SKM-1 (cell line): ENCODE measurements at regions not wholly inside any gene's neighbourhood (a gene's known extent, or its start where the extent isn't known, plus 50 kb on each side); places are given as distances from the start of the nearest gene placed in this dataset.

Experiments used
- DNase-seq: peaks from one replicate; lab custom pipeline; 2025; ENCODE audit not compliant: unreplicated experiment; lab: John Stamatoyannopoulos, UW

DNA sequence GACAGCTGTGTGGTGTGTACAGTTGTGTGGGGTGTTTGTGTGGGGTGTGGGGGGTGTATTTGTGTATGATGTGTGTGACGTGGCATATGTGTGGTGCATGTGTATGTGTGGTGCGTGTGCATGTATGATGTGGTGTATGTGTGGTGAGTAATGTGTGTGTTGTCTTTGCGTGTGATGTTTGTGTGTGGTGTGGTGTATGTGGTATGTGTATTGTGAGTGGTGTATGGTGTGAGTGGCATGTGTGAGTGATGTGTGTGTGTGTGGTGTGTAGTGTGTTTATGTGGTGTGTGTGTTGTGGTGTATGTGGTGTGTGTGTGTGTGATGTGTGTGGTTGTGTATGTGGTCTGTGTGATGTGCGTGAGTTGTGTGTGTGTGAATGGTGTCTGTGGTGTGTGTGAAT, 191.1 kb downstream of the MELK start:
- DNase-seq: no peak

DNA sequence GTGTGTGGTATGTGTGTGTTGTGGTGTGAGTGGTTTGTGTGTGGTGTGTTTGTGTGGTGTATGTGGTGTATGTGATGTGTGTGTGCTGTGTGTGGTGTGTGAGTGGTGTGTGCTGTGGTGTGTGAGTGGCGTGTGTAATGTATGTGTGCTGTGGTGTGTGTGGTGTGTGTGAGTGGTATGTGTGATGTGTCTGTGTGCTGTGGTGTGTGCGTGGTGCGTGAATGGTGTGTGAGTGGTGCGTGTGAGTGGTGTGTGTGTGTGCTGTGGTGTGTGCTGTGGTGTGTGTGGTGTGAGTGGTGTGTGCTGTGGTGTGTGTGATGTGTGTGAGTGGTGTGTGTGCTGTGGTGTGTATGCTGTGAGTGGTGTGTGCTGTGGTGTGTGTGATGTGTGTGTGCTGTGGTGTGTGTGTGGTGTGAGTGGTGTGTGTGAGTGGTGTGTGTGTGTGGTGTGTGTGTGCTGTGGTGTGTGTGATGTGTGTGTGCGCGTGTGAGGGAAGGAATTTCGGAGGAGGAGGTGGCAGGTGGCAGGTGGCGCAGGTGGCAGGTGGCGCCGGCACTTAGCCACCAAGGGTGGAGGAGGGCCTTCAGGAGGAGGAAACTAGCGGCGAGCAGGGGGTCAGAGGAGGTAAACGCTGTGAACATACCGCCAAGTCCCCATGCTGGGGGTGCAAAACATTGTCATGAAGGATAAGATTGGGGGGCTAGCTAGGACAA, 191.8 kb downstream of the MELK start:
- DNase-seq: no peak

DNA sequence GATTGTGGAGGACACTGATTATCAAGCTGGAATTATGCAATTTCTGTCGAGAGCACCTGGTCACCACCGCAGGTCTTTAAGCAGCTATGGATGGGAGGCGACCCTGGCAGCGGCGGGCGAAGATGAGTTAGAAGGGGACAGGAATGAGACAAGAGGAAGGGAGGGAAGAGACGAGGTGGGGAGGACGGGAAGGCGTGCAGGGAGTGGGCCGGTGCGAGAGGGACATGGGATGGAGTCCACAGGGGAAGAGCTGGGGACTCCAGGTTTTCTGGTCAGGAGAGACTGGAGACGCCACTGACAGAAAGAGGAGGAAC, 192.3 kb downstream of the MELK start:
- DNase-seq: no peak

DNA sequence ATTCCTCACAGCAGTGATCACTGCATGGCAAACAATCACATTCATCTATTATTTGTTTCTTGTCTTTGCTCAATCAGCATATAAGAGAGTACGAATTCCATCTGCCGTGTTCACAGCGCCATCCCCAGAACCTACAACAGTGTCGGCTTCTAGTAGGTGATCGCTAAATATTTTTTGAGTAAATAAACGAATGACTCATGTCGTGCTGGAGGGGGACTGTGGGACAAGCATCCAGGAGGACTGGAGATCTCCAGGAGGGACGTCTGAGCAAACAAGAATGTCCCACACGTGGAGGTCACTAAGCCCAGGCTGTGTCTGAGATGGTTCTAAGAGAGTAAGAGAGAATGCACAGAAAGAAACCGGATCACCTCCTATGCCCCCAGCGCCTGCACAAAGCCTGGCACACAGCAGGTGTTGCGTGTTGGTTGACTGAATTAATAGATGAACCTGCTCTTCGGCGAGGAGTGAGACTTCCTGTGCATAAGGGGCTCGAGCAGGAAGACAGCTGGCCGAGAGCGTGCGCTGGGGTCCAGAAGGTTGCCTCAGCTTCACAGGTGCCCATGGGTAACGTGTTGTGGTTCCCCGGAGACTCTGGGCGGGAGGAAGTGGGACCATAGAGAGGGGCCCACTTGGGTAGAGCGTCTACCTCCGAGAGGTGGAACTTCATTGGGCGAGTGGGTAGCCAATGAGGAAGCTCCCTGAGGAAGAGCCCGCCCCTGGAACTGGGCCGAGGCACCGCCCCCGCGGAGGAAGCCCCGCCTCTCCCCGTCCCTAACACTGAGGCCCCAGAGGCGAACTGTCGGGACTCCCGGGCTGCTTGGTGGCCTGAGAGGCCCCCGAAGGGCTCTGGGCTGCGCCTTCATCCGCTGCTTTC, 193.0 kb downstream of the MELK start:
- DNase-seq: peak; percentile 33

DNA sequence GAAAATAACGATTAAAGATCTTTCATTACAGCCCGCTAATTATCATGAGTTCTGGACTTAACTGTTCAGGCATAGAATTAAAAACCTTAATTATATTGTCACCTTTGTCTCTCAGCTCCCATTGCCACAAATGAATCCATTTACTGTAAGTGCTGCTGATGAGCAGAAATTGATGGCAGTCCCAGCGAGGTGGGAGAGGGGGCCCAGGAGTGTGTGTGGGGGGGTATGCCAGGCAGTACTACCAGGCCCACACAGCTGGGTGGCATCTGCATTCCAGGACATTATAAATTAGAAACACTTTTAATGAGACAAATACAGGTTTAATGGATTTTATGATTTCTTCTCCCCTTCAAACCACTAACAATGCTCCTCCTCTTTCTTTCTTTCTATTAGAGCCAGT, 196.0 kb downstream of the MELK start:
- DNase-seq: no peak

DNA sequence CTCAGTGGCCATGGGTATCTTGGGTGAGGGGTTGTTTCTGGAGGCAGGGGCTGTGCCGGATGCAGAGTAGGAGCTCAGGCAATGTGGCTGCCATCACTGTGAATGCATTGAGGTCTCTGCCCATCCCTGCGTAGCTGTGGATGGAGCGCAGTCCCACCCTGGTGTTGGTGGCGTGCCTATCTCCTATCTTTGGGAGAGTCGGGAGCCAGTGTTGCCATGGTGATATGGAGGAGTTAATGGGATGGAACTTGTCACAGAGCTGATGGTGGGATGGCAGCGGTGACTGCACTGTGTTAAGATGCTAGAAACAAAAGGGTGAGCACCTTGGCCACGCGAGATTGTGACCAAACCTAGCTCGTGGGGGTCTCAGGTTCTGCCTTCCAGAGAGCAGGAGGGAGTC, 197.3 kb downstream of the MELK start:
- DNase-seq: no peak

DNA sequence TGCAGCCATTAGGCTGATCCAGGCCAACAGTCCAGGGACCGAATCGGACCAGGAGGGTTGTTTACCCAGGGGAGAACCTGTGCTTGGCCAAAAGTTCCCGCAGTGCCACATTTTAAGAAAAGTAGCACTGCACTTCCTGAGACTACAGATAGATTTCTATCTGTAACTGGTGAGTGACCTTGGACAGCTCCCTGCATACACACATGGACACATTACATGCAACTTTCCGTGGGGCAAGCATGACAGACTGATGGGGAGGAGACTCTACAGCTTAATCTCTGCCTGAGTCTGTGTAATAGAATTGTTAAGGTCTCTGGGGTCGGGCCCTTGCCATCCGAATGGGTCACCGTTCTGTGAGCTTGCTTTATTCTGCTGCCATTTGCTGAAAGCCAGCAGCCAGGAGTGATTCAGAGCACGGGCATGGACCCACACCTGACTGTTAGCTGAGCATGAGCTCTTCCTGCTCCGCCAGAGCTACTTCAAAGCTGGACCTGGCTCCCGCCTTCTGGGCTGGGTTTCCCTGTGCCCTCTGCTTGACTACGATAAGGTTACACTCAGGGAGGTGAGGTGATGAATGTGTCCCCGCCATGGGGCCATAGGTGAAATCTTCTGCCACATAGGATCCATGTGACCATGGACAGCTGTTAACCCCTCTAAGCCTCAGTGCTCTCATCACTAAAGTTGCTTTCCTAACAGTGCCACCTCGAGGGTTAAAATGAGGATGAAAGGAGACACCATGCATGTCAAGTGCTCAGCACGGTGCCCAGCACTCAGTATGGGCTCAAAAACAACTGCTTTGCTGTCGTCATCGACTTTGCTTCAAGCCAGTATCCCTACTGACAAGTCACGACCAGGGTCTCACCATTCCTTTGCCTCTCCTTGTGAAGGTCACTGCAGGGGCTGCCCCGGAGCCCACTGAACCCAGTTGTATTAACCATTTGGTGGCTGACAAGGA, 200.0 kb downstream of the MELK start:
- DNase-seq: no peak

DNA sequence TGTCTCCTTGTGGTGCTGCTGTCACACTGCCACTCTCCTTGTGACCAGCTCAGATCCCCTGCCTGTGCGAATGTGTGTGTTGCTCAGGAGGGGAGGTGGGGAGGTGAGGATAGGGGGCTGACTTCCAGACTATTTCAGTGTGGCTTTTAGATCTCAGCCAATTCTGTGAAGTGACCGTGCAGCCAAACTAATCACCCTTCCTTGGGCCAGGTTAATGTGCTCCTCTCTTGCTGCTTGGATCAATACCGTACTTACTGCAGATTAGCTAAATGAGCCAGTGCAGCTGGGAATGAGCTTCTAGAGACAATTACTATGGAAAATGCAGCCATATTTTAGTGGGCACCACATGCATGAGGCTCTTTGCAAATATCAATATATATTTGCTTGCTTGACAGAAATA, 206.0 kb downstream of the MELK start:
- DNase-seq: no peak

DNA sequence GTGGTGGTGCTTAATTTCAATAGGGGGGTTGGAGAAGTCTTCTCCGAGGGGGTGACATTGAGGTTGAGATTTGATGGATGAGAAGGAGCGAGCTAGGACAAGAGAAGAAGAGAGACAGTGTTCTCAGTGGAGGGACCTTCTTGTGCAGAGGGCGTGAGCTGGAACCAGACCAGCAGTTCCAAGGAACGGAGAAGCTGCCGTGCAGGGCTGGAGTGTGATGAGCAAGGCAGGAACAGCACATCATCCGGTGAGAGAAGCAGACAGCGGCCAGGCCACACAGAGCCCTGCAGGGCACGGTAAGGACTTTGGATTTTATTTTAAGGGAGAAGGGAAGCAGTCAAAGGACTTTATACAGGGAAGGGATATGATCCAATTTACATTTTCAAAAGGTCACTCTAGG, 206.9 kb downstream of the MELK start:
- no peak for DNase-seq

DNA sequence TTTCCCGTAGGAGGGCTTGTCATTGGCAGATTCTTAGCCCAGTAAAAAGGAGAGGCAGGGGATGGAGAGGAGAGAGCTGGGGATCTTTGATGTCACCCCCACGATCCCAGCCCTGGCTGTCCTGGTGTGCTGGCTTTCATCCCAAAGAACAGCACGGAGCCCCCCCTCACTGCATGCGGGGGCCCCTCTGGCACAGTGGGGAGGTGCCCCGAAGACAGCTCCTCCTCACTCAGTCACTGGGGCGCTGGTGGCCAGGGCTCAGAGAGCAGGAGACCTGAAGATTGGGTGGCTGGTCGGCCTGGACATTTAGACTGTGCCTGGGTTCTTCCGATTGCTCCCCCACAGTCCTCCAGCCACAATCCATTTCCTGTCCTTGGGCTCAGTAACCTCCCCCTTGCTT, 207.5 kb downstream of the MELK start:
- DNase-seq: no peak

DNA sequence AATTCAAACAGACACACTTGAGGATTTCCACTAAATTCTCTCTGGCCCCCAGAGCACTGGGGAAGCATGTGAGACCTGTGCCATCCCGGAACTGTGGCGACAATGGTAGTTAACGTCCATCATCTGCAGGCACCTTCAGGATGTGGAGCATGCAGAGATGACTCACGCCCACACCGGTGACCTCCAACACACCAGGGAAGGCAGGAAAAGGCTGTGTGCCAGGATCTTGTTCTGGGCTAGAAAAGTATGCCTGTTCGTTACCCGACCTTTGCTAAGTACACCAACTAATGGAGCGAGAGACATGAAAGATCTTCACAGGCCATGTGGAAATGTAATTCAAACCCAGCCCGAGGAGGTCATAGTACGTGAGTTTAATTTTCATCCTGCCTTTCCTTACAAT, 208.8 kb downstream of the MELK start:
- no peak for DNase-seq
